NCI-H128 (cell line): ENCODE measurements at regions not wholly inside any gene's neighbourhood (a gene's known extent, or its start where the extent isn't known, plus 50 kb on each side); places are given as distances from the start of the nearest gene placed in this dataset.
"Not testable (repeated sequence)": the region's sequence is repeated elsewhere in the genome, so short reads cannot be mapped to it uniquely, and the experiment has no call there.

Experiments used
- DNase-seq: peaks from one replicate; lab custom pipeline; 2025; ENCODE audit not compliant: unreplicated experiment; lab: John Stamatoyannopoulos, UW

DNA sequence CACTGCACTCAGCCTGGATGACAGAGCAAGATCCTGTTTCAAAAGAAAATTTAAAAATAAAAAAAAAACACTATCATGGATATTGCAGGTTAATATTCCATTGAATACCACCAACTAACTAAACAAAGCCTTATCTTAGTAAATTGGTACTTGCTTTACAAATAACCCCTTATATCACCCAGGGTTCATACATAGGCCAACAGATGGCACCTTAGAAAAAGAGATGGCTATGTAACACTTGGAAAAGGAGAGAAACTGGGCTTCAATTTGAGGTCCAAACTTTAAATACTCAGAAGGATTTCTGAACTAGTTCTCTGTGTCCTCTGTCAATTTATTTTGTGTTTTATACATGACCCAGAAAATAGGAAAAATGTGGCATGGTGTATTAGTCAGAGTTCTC is 249.6 kb upstream of the LRP1B start:
- no peak for DNase-seq

DNA sequence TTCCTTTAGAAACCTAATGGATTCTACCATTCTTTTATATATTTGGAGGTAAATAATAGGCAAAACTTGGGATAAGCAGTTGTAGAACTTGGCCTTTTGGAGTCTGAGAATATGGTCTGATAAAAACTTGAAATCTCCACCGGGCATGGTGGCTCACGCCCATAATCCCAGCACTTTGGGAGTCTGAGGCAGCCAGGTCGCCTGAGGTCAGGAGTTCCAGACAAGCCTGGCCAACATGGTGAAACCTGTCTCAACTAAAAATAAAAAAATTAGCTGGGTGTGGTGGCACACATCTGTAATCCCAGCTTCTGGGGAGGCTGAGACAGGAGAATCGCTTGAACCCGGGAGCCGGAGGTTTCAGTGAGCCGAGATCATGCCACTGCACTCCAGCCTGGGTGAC is 231.3 kb upstream of the LRP1B start:
- DNase-seq, result not testable (repeated sequence)

GRCh38 chr2:142347751-142348150 is 216.9 kb upstream of the LRP1B start:
- peak; percentile 21 for DNase-seq

- no peak for DNase-seq
These were observed 208.4 kb upstream of the LRP1B start for GRCh38 chr2:142339261-142339660.

DNA sequence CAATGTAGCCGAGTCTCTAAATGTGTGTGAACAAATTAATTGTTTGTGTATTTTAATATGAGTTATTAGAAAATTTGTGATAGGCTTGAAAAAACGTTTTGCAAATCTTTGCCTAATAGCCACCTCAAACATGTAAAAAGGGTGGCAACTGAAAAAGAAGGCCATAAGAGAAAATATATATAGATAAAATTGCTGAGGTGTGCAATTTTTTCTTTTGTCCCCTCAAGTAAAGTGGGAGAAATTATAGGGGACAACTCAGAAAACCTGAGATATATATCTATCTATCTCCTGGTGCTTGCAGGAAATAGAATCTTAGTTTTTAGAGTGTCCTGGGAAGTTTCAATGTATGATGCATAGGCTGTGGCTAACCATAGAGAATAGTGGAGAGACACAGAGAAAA is 201.4 kb upstream of the LRP1B start:
- no peak for DNase-seq

DNA sequence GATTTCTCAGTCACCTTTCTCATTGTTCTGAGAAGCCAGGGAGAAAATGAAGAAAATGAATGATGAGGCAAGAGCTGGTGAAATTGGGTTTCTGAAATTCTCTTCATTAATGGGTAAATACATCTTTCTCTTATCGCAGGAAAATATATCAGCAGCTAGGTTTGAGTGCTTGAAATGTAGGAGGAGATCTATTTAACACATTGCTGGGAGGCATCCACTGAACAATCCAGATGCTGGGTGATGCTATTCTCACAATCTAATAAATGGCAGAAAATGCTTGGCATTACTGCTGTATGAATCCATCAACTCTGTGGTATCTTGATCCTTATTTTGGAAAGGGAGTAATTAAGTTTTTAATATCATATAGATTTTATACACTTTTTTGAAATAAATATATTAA is 199.6 kb upstream of the LRP1B start:
- DNase-seq, result no peak

GRCh38 chr2:142325870-142326269 is 195.1 kb upstream of the LRP1B start:
- no peak for DNase-seq

GRCh38 chr2:142323206-142323605 is 192.4 kb upstream of the LRP1B start:
- no peak for DNase-seq

- no peak for DNase-seq
These were observed 191.0 kb upstream of the LRP1B start for GRCh38 chr2:142321706-142322280.

DNA sequence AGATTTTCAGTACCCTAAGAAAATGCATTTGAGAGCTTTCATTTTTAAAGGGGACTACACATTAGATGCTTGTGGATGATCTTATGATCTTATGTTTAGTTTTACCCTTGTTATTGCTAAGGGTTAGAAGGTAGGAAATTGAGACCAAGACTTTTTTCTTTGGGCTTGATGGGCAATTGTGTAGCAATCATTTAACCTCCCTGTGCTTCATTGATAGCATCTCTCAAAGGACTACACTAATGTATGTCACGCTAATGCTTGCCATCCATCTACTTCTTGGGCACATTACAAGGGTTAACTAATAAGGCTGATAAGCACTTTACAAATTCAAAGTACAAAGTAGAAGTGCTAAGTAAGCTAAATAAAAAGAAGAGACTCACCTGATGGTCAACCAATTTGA is 189.3 kb upstream of the LRP1B start:
- DNase-seq, result no peak

GRCh38 chr2:142316049-142316448 is 185.2 kb upstream of the LRP1B start:
- DNase-seq, result no peak

- no peak for DNase-seq
These were observed 184.5 kb upstream of the LRP1B start for GRCh38 chr2:142315346-142315745.

GRCh38 chr2:142314164-142314563 is 183.3 kb upstream of the LRP1B start:
- no peak for DNase-seq

- DNase-seq, result no peak
These were observed 179.7 kb upstream of the LRP1B start for GRCh38 chr2:142310530-142310929.

- DNase-seq, result no peak
These were observed 177.9 kb upstream of the LRP1B start for GRCh38 chr2:142308744-142309143.

- no peak for DNase-seq
These were observed 176.8 kb upstream of the LRP1B start for GRCh38 chr2:142307616-142308115.

- no peak for DNase-seq
These were observed 176.3 kb upstream of the LRP1B start for GRCh38 chr2:142307086-142307485.

DNA sequence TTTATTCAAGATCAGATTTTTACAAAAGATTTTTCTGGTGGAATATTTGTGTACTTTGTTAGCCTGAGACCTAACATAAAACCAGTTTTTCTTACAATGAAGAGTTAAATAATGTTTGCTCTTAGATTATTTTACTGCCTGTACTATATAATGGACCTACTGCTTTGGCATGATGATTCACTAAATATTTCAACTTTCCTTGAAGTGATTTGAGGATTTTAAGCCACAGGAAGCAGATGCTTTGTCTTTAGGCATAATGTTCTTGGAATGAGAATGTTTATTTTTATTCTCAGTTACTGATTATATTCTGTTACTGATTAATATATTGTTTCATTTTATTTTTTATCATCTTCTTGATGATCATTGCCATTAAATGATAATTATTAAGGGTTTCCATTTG is 175.3 kb upstream of the LRP1B start:
- no peak for DNase-seq

DNA sequence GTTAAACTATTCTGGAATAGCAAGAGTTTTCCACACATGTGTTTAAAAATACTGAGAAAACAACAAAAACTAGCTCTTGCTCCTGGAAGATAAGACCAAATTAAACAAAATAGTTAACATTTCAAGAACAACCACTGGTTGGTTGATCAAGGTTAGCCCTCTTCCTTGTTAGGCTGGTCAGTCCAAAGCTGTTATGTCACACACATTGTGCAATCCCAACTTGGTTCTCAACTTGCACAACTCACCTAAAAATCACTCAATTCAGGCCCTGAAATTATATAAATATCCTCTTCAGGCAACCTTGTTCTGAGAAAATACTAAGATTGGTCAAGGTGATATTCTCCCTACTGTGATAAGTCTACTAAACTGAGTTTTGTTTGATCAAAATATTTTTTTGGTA is 169.7 kb upstream of the LRP1B start:
- no peak for DNase-seq

DNA sequence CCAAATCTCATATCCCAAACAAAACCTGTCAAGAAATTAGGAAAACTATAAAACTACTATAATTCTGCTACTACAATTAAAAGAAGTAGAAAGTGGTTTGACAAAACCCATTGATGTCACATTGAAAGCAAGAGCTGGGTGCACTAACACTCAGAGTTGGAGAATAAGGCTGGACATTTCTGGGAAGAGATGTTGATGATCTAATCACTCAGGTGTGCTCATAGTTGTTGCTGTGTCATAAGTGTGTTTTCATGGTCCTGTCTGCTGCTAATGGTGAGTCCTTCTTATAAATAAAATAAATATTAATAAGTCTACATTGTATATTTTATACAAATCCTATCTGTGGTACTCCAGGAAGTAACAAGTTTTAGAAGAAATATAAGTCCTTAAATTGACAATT is 168.2 kb upstream of the LRP1B start:
- no peak for DNase-seq

DNA sequence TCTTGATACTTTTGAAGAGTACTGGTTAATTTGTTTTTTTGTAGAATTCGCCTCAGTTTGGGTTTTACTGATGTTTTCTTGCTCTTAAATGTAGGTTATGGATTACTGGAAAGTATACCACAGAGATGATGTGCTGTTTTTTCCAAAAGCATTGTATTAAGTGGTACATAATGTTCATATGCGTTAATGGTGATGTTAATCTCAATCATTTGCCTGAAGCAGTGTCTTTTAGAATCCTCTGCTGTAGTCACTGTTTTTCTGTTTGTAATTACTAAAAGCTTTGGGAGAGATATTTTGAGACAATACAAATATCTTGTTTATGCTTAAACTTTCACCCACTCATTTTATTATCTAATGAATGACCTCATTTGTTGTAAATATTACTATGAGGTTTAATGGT is 163.4 kb upstream of the LRP1B start:
- no peak for DNase-seq

DNA sequence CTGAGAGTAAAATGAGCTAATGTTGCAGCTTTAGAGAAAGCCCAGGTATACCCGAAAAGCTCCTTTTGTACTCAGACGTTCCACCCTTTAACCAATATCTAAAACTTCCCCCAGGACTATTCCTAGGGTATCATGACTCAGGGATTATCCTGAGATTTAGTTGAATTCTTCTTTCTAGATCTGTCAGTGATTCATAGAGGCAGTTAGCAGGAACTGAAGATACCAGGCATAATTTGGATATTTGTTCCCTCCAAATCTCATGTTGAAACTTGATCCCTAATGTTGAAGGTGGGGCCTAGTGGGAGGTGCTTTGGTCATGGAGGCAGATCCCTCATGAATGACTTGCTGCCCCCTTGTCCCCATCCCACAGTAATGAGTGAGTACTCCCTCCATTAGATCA is 161.2 kb upstream of the LRP1B start:
- no peak for DNase-seq

- DNase-seq, result peak; percentile 59
These were observed 160.1 kb upstream of the LRP1B start for GRCh38 chr2:142290931-142291330.

GRCh38 chr2:142286618-142287017 is 155.8 kb upstream of the LRP1B start:
- DNase-seq, result no peak
